H1 (cell line): ENCODE measurements at regions not wholly inside any gene's neighbourhood (a gene's known extent, or its start where the extent isn't known, plus 50 kb on each side); places are given as distances from the start of the nearest gene placed in this dataset.

Source experiments
- CTCF ChIA-PET: fragments of 300-600 bp; sonication (Branson Sonifier 250); formaldehyde crosslinking; loops from one replicate; lab custom pipeline; 2021; ENCODE audit not compliant: partially characterized antibody; lab: Charles Lee
- POLR2A ChIA-PET: fragments of 300-600 bp; sonication (Branson Sonifier 250); formaldehyde crosslinking; loops from one replicate; lab custom pipeline; 2021; ENCODE audit warnings: inconsistent platforms; ENCODE audit not compliant: partially characterized antibody; lab: Charles Lee
- DNase-seq, 2 experiments: peaks; one replicate each; pipeline versions ENCODE4 v3.0.0 to v3.0.0-alpha.2; 2010 to 2022; ENCODE audit warnings: low spot score in 2 of 2, low read depth in 1 of 2, mixed read lengths in 1 of 2
- FAIRE-seq: peaks from 2 replicates; lab custom pipeline; 2011; peaks lifted over from hg19 to GRCh38; lab: Jason Lieb, UNC
- H2AFZ ChIP-seq: 2 replicates; pipeline ENCODE4 v1.8.1; 2012; ENCODE audit warnings: low read length, inconsistent platforms
- H2AK5ac ChIP-seq: 2 replicates; pipeline ENCODE4 v1.6.1; 2013; ENCODE audit warnings: low read depth, low read length
- H2BK120ac ChIP-seq: replicated peaks from 2 replicates; pipeline ENCODE3; 2013; ENCODE audit warnings: low read depth, low read length, inconsistent platforms
- H2BK12ac ChIP-seq: 2 replicates; pipeline ENCODE4 v1.6.1; 2013; ENCODE audit warnings: low read depth, low read length
- H2BK15ac ChIP-seq: 2 replicates; pipeline ENCODE4 v1.6.1; 2013; ENCODE audit warnings: low read length
- H2BK20ac ChIP-seq: 2 replicates; pipeline ENCODE4 v1.6.1; 2013; ENCODE audit warnings: low read length
- H2BK5ac ChIP-seq: 2 replicates; pipeline ENCODE4 v1.6.1; 2013; ENCODE audit warnings: low read depth, low read length
- H3K14ac ChIP-seq: 2 replicates; pipeline ENCODE4 v1.6.1; 2013; ENCODE audit warnings: inconsistent platforms; ENCODE audit not compliant: insufficient read length
- H3K18ac ChIP-seq: 2 replicates; pipeline ENCODE4 v1.6.1; 2013; ENCODE audit warnings: low read length; ENCODE audit errors: extremely low read depth
- H3K23ac ChIP-seq: 2 replicates; pipeline ENCODE4 v1.6.1; 2013; ENCODE audit warnings: inconsistent platforms; ENCODE audit not compliant: insufficient read length
- H3K23me2 ChIP-seq: 2 replicates; pipeline ENCODE4 v1.6.1; 2013; ENCODE audit warnings: low read depth, low read length
- H3K27ac ChIP-seq: 2 replicates; pipeline ENCODE4 v1.6.1; 2011; ENCODE audit warnings: low read depth, low read length, inconsistent platforms
- H3K27me3 ChIP-seq, 4 experiments: replicated peaks in 1 of 4; 1 replicate in 1 of 4; 2 replicates in 3 of 4; pipeline versions ENCODE4 v1.6.1 to v1.8.1; 2011 to 2013; ENCODE audit warnings: low read length in 3 of 4, mild to moderate bottlenecking in 3 of 4, inconsistent platforms in 2 of 4, mixed read lengths in 2 of 4, moderate library complexity in 1 of 4; ENCODE audit not compliant: control insufficient read depth in 3 of 4, insufficient read depth in 3 of 4; ENCODE audit errors: extremely low read depth in 1 of 4
- H3K36me3 ChIP-seq, 4 experiments: 2 replicates each; pipeline versions ENCODE4 v1.6.1 to v1.8.1; 2011 to 2013; ENCODE audit warnings: mild to moderate bottlenecking in 4 of 4, low read length in 3 of 4, moderate library complexity in 2 of 4, control low read depth in 1 of 4, inconsistent platforms in 1 of 4; ENCODE audit not compliant: insufficient read depth in 4 of 4, control insufficient read depth in 2 of 4
- H3K4ac ChIP-seq: replicated peaks from 2 replicates; pipeline ENCODE3; 2013; ENCODE audit warnings: low read length, low read depth, mixed read lengths, inconsistent platforms; ENCODE audit not compliant: insufficient read length
- H3K4me1 ChIP-seq, 4 experiments: replicated peaks in 1 of 4; 1 replicate in 1 of 4; 2 replicates in 3 of 4; pipeline versions ENCODE4 v1.6.1 to v1.8.1; 2011 to 2013; ENCODE audit warnings: low read length in 3 of 4, inconsistent platforms in 2 of 4, mixed read lengths in 1 of 4; ENCODE audit not compliant: insufficient read depth in 4 of 4, control insufficient read depth in 3 of 4
- H3K4me2 ChIP-seq, 2 experiments: 2 replicates each; pipeline versions ENCODE4 v1.6.1 to v1.8.1; 2011 to 2013; ENCODE audit warnings: low read depth in 2 of 2, low read length in 2 of 2, control low read depth in 1 of 2, inconsistent platforms in 1 of 2, mild to moderate bottlenecking in 1 of 2; ENCODE audit not compliant: insufficient read depth in 1 of 2
- H3K4me3 ChIP-seq, 4 experiments: fragments of 200-600, 300-600 bp in 1 of 4; sonication (generic), shearing (Covaris generic), sonication (Bioruptor Twin) in 1 of 4; 2 replicates each; pipeline versions ENCODE4 v1.5.1 to v1.8.1; 2011 to 2016; ENCODE audit warnings: low read length in 4 of 4, low read depth in 3 of 4, control low read depth in 2 of 4, inconsistent platforms in 2 of 4, mild to moderate bottlenecking in 2 of 4, mixed read lengths in 1 of 4, moderate library complexity in 1 of 4; ENCODE audit not compliant: insufficient read depth in 2 of 4; ENCODE audit errors: extremely low read depth in 1 of 4
- H3K56ac ChIP-seq: replicated peaks from 2 replicates; pipeline ENCODE3; 2013; ENCODE audit warnings: low read depth, mild to moderate bottlenecking, mixed read lengths, low read length, inconsistent platforms; ENCODE audit not compliant: insufficient read length
- H3K79me1 ChIP-seq: 2 replicates; pipeline ENCODE4 v1.6.1; 2013; ENCODE audit warnings: low read depth, low read length, control low read depth
- H3K79me2 ChIP-seq, 2 experiments: 2 replicates each; pipeline versions ENCODE4 v1.6.1 to v1.8.1; 2012 to 2013; ENCODE audit warnings: low read length in 2 of 2, mild to moderate bottlenecking in 2 of 2, inconsistent platforms in 1 of 2; ENCODE audit not compliant: insufficient read depth in 2 of 2, control insufficient read depth in 1 of 2
- H3K9ac ChIP-seq, 4 experiments: replicated peaks in 1 of 4; 1 replicate in 1 of 4; 2 replicates in 3 of 4; pipeline versions ENCODE4 v1.6.1 to v1.8.1; 2011 to 2013; ENCODE audit warnings: low read depth in 3 of 4, low read length in 3 of 4, control low read depth in 2 of 4, mild to moderate bottlenecking in 2 of 4, moderate library complexity in 2 of 4, inconsistent platforms in 1 of 4; ENCODE audit errors: extremely low read depth in 1 of 4
- H3K9me3 ChIP-seq, 2 experiments: 2 replicates each; pipeline versions ENCODE4 v1.6.1 to v1.8.1; 2012 to 2013; ENCODE audit warnings: mild to moderate bottlenecking in 2 of 2, moderate library complexity in 2 of 2, control low read depth in 1 of 2, inconsistent platforms in 1 of 2, low read depth in 1 of 2, low read length in 1 of 2, mixed read lengths in 1 of 2; ENCODE audit not compliant: insufficient read depth in 2 of 2
- H4K20me1 ChIP-seq, 2 experiments: replicated peaks in 1 of 2; 2 replicates each; pipeline versions ENCODE3 to v1.8.1; 2011 to 2013; ENCODE audit warnings: inconsistent platforms in 2 of 2, low read length in 2 of 2, mild to moderate bottlenecking in 1 of 2; ENCODE audit not compliant: insufficient read depth in 2 of 2, control insufficient read depth in 1 of 2
- H4K5ac ChIP-seq: 2 replicates; pipeline ENCODE4 v1.6.1; 2013; ENCODE audit warnings: low read length, low read depth, mixed read lengths, inconsistent platforms; ENCODE audit not compliant: insufficient read length
- H4K8ac ChIP-seq: 2 replicates; pipeline ENCODE4 v1.8.0; 2013; ENCODE audit warnings: mild to moderate bottlenecking, moderate library complexity, low read length, inconsistent platforms; ENCODE audit not compliant: insufficient read depth; ENCODE audit errors: extremely low read depth
- H4K91ac ChIP-seq: replicated peaks from 2 replicates; pipeline ENCODE3; 2013; ENCODE audit warnings: low read length, mixed read lengths, inconsistent platforms; ENCODE audit not compliant: insufficient read length
- CREB1 ChIP-seq: IDR thresholded peaks from 2 replicates; pipeline ENCODE4 v1.6.1; 2012; ENCODE audit warnings: inconsistent platforms
- E2F6 ChIP-seq: IDR thresholded peaks from 2 replicates; pipeline ENCODE4 v1.6.1; 2012; ENCODE audit warnings: inconsistent platforms
- EP300 ChIP-seq, 2 experiments: IDR thresholded peaks; 1 replicate in 1 of 2; 2 replicates in 1 of 2; pipeline ENCODE4 v1.6.1; 2011 to 2012; ENCODE audit warnings: low read depth in 2 of 2, low read length in 2 of 2, mild to moderate bottlenecking in 2 of 2, borderline replicate concordance in 1 of 2, inconsistent platforms in 1 of 2, moderate library complexity in 1 of 2
- EZH2 ChIP-seq: fragments of 200-600 bp; sonication (generic); IDR thresholded peaks from 2 replicates; pipeline ENCODE4 v1.7.1; 2012; ENCODE audit warnings: low read depth, mild to moderate bottlenecking, moderate library complexity, low read length, inconsistent platforms; ENCODE audit not compliant: severe bottlenecking
- FOSL1 ChIP-seq: IDR thresholded peaks from 2 replicates; pipeline ENCODE4 v1.6.1; 2011; ENCODE audit warnings: mild to moderate bottlenecking, low read depth, low read length, moderate library complexity; ENCODE audit not compliant: insufficient read depth
- HDAC2 ChIP-seq, 2 experiments: fragments of 300-600 bp in 1 of 2; sonication (generic) in 1 of 2; IDR thresholded peaks; 2 replicates each; pipeline ENCODE4 v1.6.1; 2011 to 2012; ENCODE audit warnings: low read depth in 2 of 2, low read length in 2 of 2, mild to moderate bottlenecking in 2 of 2, moderate library complexity in 2 of 2, borderline replicate concordance in 1 of 2, inconsistent platforms in 1 of 2
- JUND ChIP-seq: IDR thresholded peaks from 2 replicates; pipeline ENCODE4 v1.6.1; 2011; ENCODE audit warnings: mild to moderate bottlenecking, improper control_type of control experiment, low read length
- KDM4A ChIP-seq: IDR thresholded peaks from one replicate; pipeline ENCODE4 v1.7.1; 2012; ENCODE audit warnings: low read depth, mild to moderate bottlenecking, moderate library complexity, low read length, inconsistent platforms; ENCODE audit not compliant: severe bottlenecking
- NRF1 ChIP-seq: IDR thresholded peaks from 2 replicates; pipeline ENCODE4 v1.6.1; 2011; ENCODE audit warnings: mild to moderate bottlenecking, low read depth, low read length, improper control_type of control experiment
- RFX5 ChIP-seq: IDR thresholded peaks from 2 replicates; pipeline ENCODE4 v1.6.1; 2011; ENCODE audit warnings: low read depth, low read length, improper control_type of control experiment, borderline replicate concordance
- SIRT6 ChIP-seq: IDR thresholded peaks from one replicate; pipeline ENCODE4 v1.7.1; 2012; ENCODE audit warnings: low read length, inconsistent platforms
- SP4 ChIP-seq: IDR thresholded peaks from 2 replicates; pipeline ENCODE4 v1.6.1; 2012; ENCODE audit warnings: low read length, inconsistent platforms
- SRF ChIP-seq: IDR thresholded peaks from 2 replicates; pipeline ENCODE4 v1.6.1; 2011; ENCODE audit warnings: mild to moderate bottlenecking, low read depth, low read length, moderate library complexity
- WGBS, 2 experiments: shearing (Covaris generic) in 1 of 2; methylation state at CpG; one replicate each; pipeline versions ENCODE4 v1.1.6 to v1.1.7; 2013 to 2015; ENCODE audit warnings: low lambda C conversion rate in 2 of 2, mixed read lengths in 2 of 2, inconsistent platforms in 1 of 2, low coverage in 1 of 2, missing lambda C conversion rate in 1 of 2; ENCODE audit not compliant: insufficient replicate concordance in 2 of 2, insufficient coverage in 1 of 2, insufficient read length in 1 of 2; ENCODE audit errors: extremely low coverage in 1 of 2, missing lambda C conversion rate in 1 of 2; 5-methylcytosine and 5-hydroxymethylcytosine counted together

GRCh38 chr12:13786646-13787045 is 194.8 kb downstream of the GRIN2B start:
- Histone ChIP-seq H4K5ac (no peak overlapping the region), H3K79me1 (no peaks in the 10 kb centered on the region), H3K23me2 (no peaks in the 10 kb centered on the region), H3K23ac (no peak overlapping the region), H3K14ac (no peak overlapping the region), H2AK5ac (no peak overlapping the region), H2BK120ac (no peak overlapping the region), H3K27ac (no peak overlapping the region), H4K20me1 (no peaks in the 10 kb centered on the region), H3K9me3 (no peaks in the 10 kb centered on the region), H2AFZ (peak overlapping the region; percentile 49; the same call in 1 of the 2 replicates), H3K56ac (no peak overlapping the region), H2BK5ac (no peak overlapping the region), H4K91ac (no peak overlapping the region), H3K36me3 (no peaks in the 10 kb centered on the region), H2BK20ac (no peak overlapping the region), H3K4me2 (no peak overlapping the region; a peak in 2 of 4 replicates), H4K8ac (no peak overlapping the region), H3K79me2 (no peaks in the 10 kb centered on the region), H2BK15ac (no peak overlapping the region), H3K18ac (no peak overlapping the region), H3K4me3 (peak overlapping the region in 1 of 4 experiments; percentile 26; a peak in 1 of 8 replicates)
- CTCF ChIA-PET = interaction anchor here (1.0 to 1.3 kb wide), 4 partner anchors 17 to 197 kb away, joined by 3 to 7 read pairs (median 4); no protein-coding TSS in a partner anchor
- DNase-seq (no peak), FAIRE-seq (no peak)
- POLR2A ChIA-PET = interaction anchor here (1.0 kb wide), 1 partner anchor 318 kb away, joined by 3 read pairs; no protein-coding TSS in a partner anchor
- TF ChIP-seq EZH2 (no peak), HDAC2 (IDR thresholded peaks at IDR 0.05; ENCODE audit: borderline replicate concordance in 1 of 2, low read depth in 2 of 2, low read length in 2 of 2) (no peak), E2F6 (no peak), JUND (no peak), EP300 (IDR thresholded peaks at IDR 0.05; ENCODE audit: borderline replicate concordance in 1 of 2, low read depth in 2 of 2, low read length in 2 of 2) (no peak), CREB1 (no peak), SIRT6 (no peak), FOSL1 (no peak), SRF (no peak), NRF1 (no peak), SP4 (no peak), KDM4A (no peak), RFX5 (no peak)
- TF ChIP-seq, all 59 proteins: peak for 0
- Histone ChIP-seq H3K4ac (no peak overlapping the region), H2BK12ac (no peak overlapping the region), H3K27me3 (peaks cover 0 to 1% (median 0%) of the 10 kb centered on the region in 4 experiments; a peak in 1 of 7 replicates), H3K4me1 (no peaks in the 10 kb centered on the region; a peak in 1 of 7 replicates), H3K9ac (no peak overlapping the region)
- 46% methylated on average over 5 of the region's 5 CpGs; no CpG with 5 or more reads in 1 of the 2 experiments for WGBS, 2 experiments
